IgD-negative memory B cell (primary cell): ENCODE measurements at regions not wholly inside any gene's neighbourhood (a gene's known extent, or its start where the extent isn't known, plus 50 kb on each side); places are given as distances from the start of the nearest gene placed in this dataset.

Source experiments
- H3K27ac Mint-ChIP-seq, 3 donors: one replicate each; pipeline ENCODE4 v1.8.0; 2020 to 2022; ENCODE audit warnings: mild to moderate bottlenecking in 3 of 3, mixed read lengths in 3 of 3, moderate library complexity in 1 of 3
- H3K27me3 Mint-ChIP-seq: one replicate; pipeline ENCODE4 v1.8.0; 2021; ENCODE audit warnings: mixed read lengths
- H3K36me3 Mint-ChIP-seq: one replicate; pipeline ENCODE4 v1.8.0; 2020; ENCODE audit warnings: mild to moderate bottlenecking, mixed read lengths
- H3K4me1 Mint-ChIP-seq, 3 donors: one replicate each; pipeline ENCODE4 v1.8.0; 2020 to 2022; ENCODE audit warnings: mixed read lengths in 3 of 3, mild to moderate bottlenecking in 1 of 3
- H3K4me3 Mint-ChIP-seq, 4 donors: one replicate each; pipeline ENCODE4 v1.8.0; 2020 to 2022; ENCODE audit warnings: mild to moderate bottlenecking in 4 of 4, mixed read lengths in 4 of 4, moderate library complexity in 3 of 4
- H3K9me3 Mint-ChIP-seq, 3 donors: one replicate each; pipeline ENCODE4 v1.8.0; 2020 to 2021; ENCODE audit warnings: mixed read lengths in 3 of 3, mild to moderate bottlenecking in 1 of 3

GRCh38 chr11:45026835-45027234, 76.2 kb upstream of the TP53I11 start:
- H3K36me3 Mint-ChIP-seq: no peaks in the 10 kb centered on the region
- peaks cover 0 to 3% (median 2%) of the 10 kb centered on the region in 3 donors for H3K9me3 Mint-ChIP-seq
- no peaks in the 10 kb centered on the region for H3K27me3 Mint-ChIP-seq
- H3K4me3 Mint-ChIP-seq: no peak overlapping the region
- peak overlapping the region; percentile 86 to 97 (median 89) for H3K27ac Mint-ChIP-seq
- peaks cover 32 to 40% (median 36%) of the 10 kb centered on the region in 3 donors for H3K4me1 Mint-ChIP-seq

GRCh38 chr11:45027312-45027711, 76.6 kb upstream of the TP53I11 start:
- H3K9me3 Mint-ChIP-seq: peaks cover 0 to 5% (median 2%) of the 10 kb centered on the region in 3 donors
- H3K27ac Mint-ChIP-seq: peak overlapping the region in 2 of 3 donors; percentile 82 to 86
- peak overlapping the region in 1 of 4 donors; percentile 54 for H3K4me3 Mint-ChIP-seq
- H3K27me3 Mint-ChIP-seq: no peaks in the 10 kb centered on the region
- peaks cover 35 to 45% (median 40%) of the 10 kb centered on the region in 3 donors for H3K4me1 Mint-ChIP-seq
- H3K36me3 Mint-ChIP-seq: no peaks in the 10 kb centered on the region

- no peaks in the 10 kb centered on the region for H3K27me3 Mint-ChIP-seq
- H3K27ac Mint-ChIP-seq: peak overlapping the region; percentile 53 to 82 (median 59)
These were observed 78.4 kb upstream of the TP53I11 start for GRCh38 chr11:45028911-45029682.

GRCh38 chr11:45030778-45031177, 80.1 kb upstream of the TP53I11 start:
- H3K9me3 Mint-ChIP-seq: peaks cover 0 to 5% (median 2%) of the 10 kb centered on the region in 3 donors
- H3K27ac Mint-ChIP-seq: peak overlapping the region in 2 of 3 donors; percentile 26 to 82
- peaks cover 28 to 43% (median 39%) of the 10 kb centered on the region in 3 donors for H3K4me1 Mint-ChIP-seq
- no peaks in the 10 kb centered on the region for H3K27me3 Mint-ChIP-seq
- H3K4me3 Mint-ChIP-seq: no peak overlapping the region
- H3K36me3 Mint-ChIP-seq: no peaks in the 10 kb centered on the region

More at GRCh38 chr11:45028911-45029682, 78.4 kb upstream of the TP53I11 start:
- Mint-ChIP-seq H3K4me3 (peak overlapping the region in 2 of 4 donors; percentile 8 to 50), H3K9me3 (peaks cover 0 to 5% (median 2%) of the 10 kb centered on the region in 3 donors), H3K4me1 (peaks cover 38 to 51% (median 43%) of the 10 kb centered on the region in 3 donors), H3K36me3 (no peaks in the 10 kb centered on the region)

- Mint-ChIP-seq H3K27me3 (no peaks in the 10 kb centered on the region), H3K9me3 (peaks cover 0 to 5% (median 2%) of the 10 kb centered on the region in 3 donors), H3K4me3 (peak overlapping the region in 2 of 4 donors; percentile 67 to 77), H3K36me3 (no peaks in the 10 kb centered on the region), H3K27ac (peak overlapping the region; percentile 1 to 83 (median 46)), H3K4me1 (peaks cover 22 to 37% (median 30%) of the 10 kb centered on the region in 3 donors)
These were observed 81.3 kb upstream of the TP53I11 start for GRCh38 chr11:45031912-45032519.

GRCh38 chr11:45035413-45035812, 84.7 kb upstream of the TP53I11 start:
- no peaks in the 10 kb centered on the region for H3K36me3 Mint-ChIP-seq
- peaks cover 4 to 22% (median 5%) of the 10 kb centered on the region in 3 donors for H3K9me3 Mint-ChIP-seq
- peaks cover 9 to 16% (median 16%) of the 10 kb centered on the region in 3 donors for H3K4me1 Mint-ChIP-seq
- H3K4me3 Mint-ChIP-seq: no peak overlapping the region
- no peak overlapping the region for H3K27ac Mint-ChIP-seq
- H3K27me3 Mint-ChIP-seq: no peaks in the 10 kb centered on the region

- Mint-ChIP-seq H3K36me3 (no peaks in the 10 kb centered on the region), H3K4me1 (peaks cover 9 to 16% (median 15%) of the 10 kb centered on the region in 3 donors), H3K27ac (peak overlapping the region in 1 of 3 donors; percentile 24), H3K27me3 (no peaks in the 10 kb centered on the region), H3K9me3 (peaks cover 4 to 22% (median 5%) of the 10 kb centered on the region in 3 donors), H3K4me3 (no peak overlapping the region)
These were observed 85.3 kb upstream of the TP53I11 start for GRCh38 chr11:45036010-45036409.

- Mint-ChIP-seq H3K9me3 (peaks cover 3 to 20% (median 4%) of the 10 kb centered on the region in 3 donors), H3K4me3 (no peak overlapping the region), H3K27me3 (no peaks in the 10 kb centered on the region), H3K36me3 (no peaks in the 10 kb centered on the region), H3K27ac (no peak overlapping the region), H3K4me1 (peaks cover 9 to 13% (median 12%) of the 10 kb centered on the region in 3 donors)
These were observed 86.0 kb upstream of the TP53I11 start for GRCh38 chr11:45036733-45037132.

- no peak overlapping the region for H3K4me3 Mint-ChIP-seq
- H3K27me3 Mint-ChIP-seq: no peaks in the 10 kb centered on the region
- H3K27ac Mint-ChIP-seq: no peak overlapping the region
- peaks cover under 1 to 6% (median 4%) of the 10 kb centered on the region in 3 donors for H3K4me1 Mint-ChIP-seq
- no peaks in the 10 kb centered on the region for H3K36me3 Mint-ChIP-seq
- H3K9me3 Mint-ChIP-seq: peaks cover 3 to 16% (median 4%) of the 10 kb centered on the region in 3 donors
These were observed 86.8 kb upstream of the TP53I11 start for GRCh38 chr11:45037434-45038005.

- no peak overlapping the region for H3K4me3 Mint-ChIP-seq
- peaks cover 3 to 16% (median 4%) of the 10 kb centered on the region in 3 donors for H3K9me3 Mint-ChIP-seq
- no peaks in the 10 kb centered on the region for H3K36me3 Mint-ChIP-seq
- no peak overlapping the region for H3K27ac Mint-ChIP-seq
- H3K4me1 Mint-ChIP-seq: no peaks in the 10 kb centered on the region
- H3K27me3 Mint-ChIP-seq: peaks cover under 1% of the 10 kb centered on the region
These were observed 88.2 kb upstream of the TP53I11 start for GRCh38 chr11:45038923-45039322.

GRCh38 chr11:45041596-45041995, 90.9 kb upstream of the TP53I11 start:
- Mint-ChIP-seq H3K36me3 (no peaks in the 10 kb centered on the region), H3K9me3 (peaks cover 4 to 16% (median 5%) of the 10 kb centered on the region in 3 donors), H3K27ac (no peak overlapping the region), H3K4me3 (no peak overlapping the region), H3K4me1 (peaks cover 0 to 4% (median 0%) of the 10 kb centered on the region in 3 donors), H3K27me3 (peaks cover 2% of the 10 kb centered on the region)

- peaks cover 2% of the 10 kb centered on the region for H3K27me3 Mint-ChIP-seq
- peaks cover 0 to 4% (median 0%) of the 10 kb centered on the region in 3 donors for H3K4me1 Mint-ChIP-seq
- H3K4me3 Mint-ChIP-seq: peak overlapping the region in 1 of 4 donors; percentile 39
- H3K27ac Mint-ChIP-seq: no peak overlapping the region
- H3K9me3 Mint-ChIP-seq: peaks cover 4 to 16% (median 5%) of the 10 kb centered on the region in 3 donors
- H3K36me3 Mint-ChIP-seq: no peaks in the 10 kb centered on the region
These were observed 91.9 kb upstream of the TP53I11 start for GRCh38 chr11:45042560-45042959.

- no peak overlapping the region for H3K27ac Mint-ChIP-seq
- H3K4me1 Mint-ChIP-seq: peaks cover 0 to 4% (median 0%) of the 10 kb centered on the region in 3 donors
- peaks cover 2% of the 10 kb centered on the region for H3K27me3 Mint-ChIP-seq
- peaks cover 2 to 6% (median 3%) of the 10 kb centered on the region in 3 donors for H3K9me3 Mint-ChIP-seq
- no peaks in the 10 kb centered on the region for H3K36me3 Mint-ChIP-seq
- no peak overlapping the region for H3K4me3 Mint-ChIP-seq
These were observed 93.2 kb upstream of the TP53I11 start for GRCh38 chr11:45043755-45044475.

- peaks cover 0 to 4% (median 0%) of the 10 kb centered on the region in 3 donors for H3K9me3 Mint-ChIP-seq
- H3K27ac Mint-ChIP-seq: peak overlapping the region in 1 of 3 donors; percentile 88
- H3K36me3 Mint-ChIP-seq: peaks cover 4% of the 10 kb centered on the region
- no peak overlapping the region for H3K4me3 Mint-ChIP-seq
- peaks cover 6% of the 10 kb centered on the region for H3K27me3 Mint-ChIP-seq
- H3K4me1 Mint-ChIP-seq: peaks cover 0 to 4% (median 0%) of the 10 kb centered on the region in 3 donors
These were observed 95.2 kb upstream of the TP53I11 start for GRCh38 chr11:45045683-45046471.
